Vagina (tissue), 2 donors: ENCODE measurements at regions not wholly inside any gene's neighbourhood (a gene's known extent, or its start where the extent isn't known, plus 50 kb on each side); places are given as distances from the start of the nearest gene placed in this dataset.

Experiments used
- DNase-seq, 2 donors: peaks; one replicate each; pipeline ENCODE4 v3.0.0-alpha.2; 2017; ENCODE audit errors: extremely low spot score in 2 of 2
- H3K27ac ChIP-seq: fragments of 200-600 bp; sonication (generic); one replicate; pipeline ENCODE4 v1.5.1; 2019
- H3K27me3 ChIP-seq: fragments of 200-600 bp; sonication (generic); one replicate; pipeline ENCODE4 v1.5.1; 2019
- H3K36me3 ChIP-seq, 2 donors: fragments of 200-600 bp; sonication (generic); one replicate each; pipeline ENCODE4 v1.5.1; 2017 to 2019
- H3K4me1 ChIP-seq: fragments of 200-600 bp; sonication (generic); one replicate; pipeline ENCODE4 v1.5.1; 2019
- H3K4me3 ChIP-seq, 2 donors: fragments of 200-600 bp; sonication (generic); 1 replicate in 1 of 2; 2 replicates in 1 of 2; pipeline ENCODE4 v1.5.1; 2016 to 2019
- H3K9me3 ChIP-seq: fragments of 200-600 bp; sonication (generic); one replicate; pipeline ENCODE4 v1.5.1; 2019
- CTCF ChIP-seq, 3 experiments: fragments of 450-650 bp in 2 of 3; fragments of 200-600 bp in 1 of 3; sonication (generic) in 1 of 3; IDR thresholded peaks; one replicate each; pipeline ENCODE4 v1.5.1; 2017 to 2019; ENCODE audit warnings: antibody characterized with exemption in 3 of 3, mild to moderate bottlenecking in 2 of 3, moderate library complexity in 2 of 3
- POLR2A ChIP-seq, 2 donors: fragments of 450-650 bp; IDR thresholded peaks; one replicate each; pipeline ENCODE4 v1.6.1; 2017; ENCODE audit warnings: antibody characterized with exemption in 2 of 2, mild to moderate bottlenecking in 2 of 2, moderate library complexity in 2 of 2
- POLR2AphosphoS5 ChIP-seq, 2 donors: sonication (generic); formaldehyde crosslinking; IDR thresholded peaks; one replicate each; pipeline ENCODE4 v1.9.0; 2017; ENCODE audit warnings: antibody characterized with exemption in 2 of 2, mild to moderate bottlenecking in 2 of 2, low read depth in 1 of 2; ENCODE audit not compliant: insufficient read depth in 1 of 2
- intact Hi-C: fragments of 100-400 bp; cut with DNase I; formaldehyde crosslinking; loops from one replicate; pipeline ENCODE4 v1.15.1; 2023

GRCh38 chr14:34372786-34373185 is 89.3 kb downstream of the SPTSSA start:
- TF ChIP-seq POLR2AphosphoS5 (IDR thresholded peaks at IDR 0.05; ENCODE audit: insufficient read depth in 1 of 2, low read depth in 1 of 2) (peak in 1 of 2 donors; percentile 29), POLR2A (IDR thresholded peaks at IDR 0.05) (no peak)
- Histone ChIP-seq H3K4me1 (peaks cover 46% of the 10 kb centered on the region), H3K4me3 (no peak overlapping the region), H3K27ac (no peak overlapping the region), H3K36me3 (no peaks in the 10 kb centered on the region), H3K27me3 (no peaks in the 10 kb centered on the region), H3K9me3 (no peaks in the 10 kb centered on the region)
- intact Hi-C loops = no loop called here
- no peak for DNase-seq

GRCh38 chr14:34369648-34370030 is 92.4 kb downstream of the SPTSSA start:
- no peak for DNase-seq
- TF ChIP-seq POLR2AphosphoS5 (IDR thresholded peaks at IDR 0.05; ENCODE audit: insufficient read depth in 1 of 2, low read depth in 1 of 2) = no peak
- TF ChIP-seq POLR2A (IDR thresholded peaks at IDR 0.05) = no peak
- TF ChIP-seq CTCF (IDR thresholded peaks at IDR 0.05) = no peak
- H3K4me1 ChIP-seq = peaks cover 41% of the 10 kb centered on the region
- intact Hi-C loops = no loop called here
- H3K36me3 ChIP-seq = no peaks in the 10 kb centered on the region
- no peaks in the 10 kb centered on the region for H3K9me3 ChIP-seq
- no peak overlapping the region for H3K4me3 ChIP-seq
- no peaks in the 10 kb centered on the region for H3K27me3 ChIP-seq
- H3K27ac ChIP-seq = no peak overlapping the region

- TF ChIP-seq POLR2A (IDR thresholded peaks at IDR 0.05) = no peak
- TF ChIP-seq POLR2AphosphoS5 (IDR thresholded peaks at IDR 0.05; ENCODE audit: insufficient read depth in 1 of 2, low read depth in 1 of 2) = no peak
- no peak for TF ChIP-seq CTCF (IDR thresholded peaks at IDR 0.05)
- Histone ChIP-seq H3K4me3 (no peak overlapping the region), H3K27ac (no peak overlapping the region), H3K27me3 (no peaks in the 10 kb centered on the region), H3K9me3 (no peaks in the 10 kb centered on the region), H3K36me3 (no peaks in the 10 kb centered on the region), H3K4me1 (peaks cover 37% of the 10 kb centered on the region)
- DNase-seq = no peak
- intact Hi-C loops = no loop called here
These were observed 92.9 kb downstream of the SPTSSA start for GRCh38 chr14:34368971-34369647.

- Histone ChIP-seq H3K27me3 (no peaks in the 10 kb centered on the region), H3K4me1 (peaks cover 41% of the 10 kb centered on the region), H3K4me3 (no peak overlapping the region), H3K9me3 (no peaks in the 10 kb centered on the region), H3K36me3 (no peaks in the 10 kb centered on the region), H3K27ac (no peak overlapping the region)
- no peak for DNase-seq
- no peak for TF ChIP-seq POLR2A (IDR thresholded peaks at IDR 0.05)
- peak in 1 of 2 donors; percentile 39 for TF ChIP-seq POLR2AphosphoS5 (IDR thresholded peaks at IDR 0.05; ENCODE audit: insufficient read depth in 1 of 2, low read depth in 1 of 2)
- intact Hi-C loops = no loop called here
These were observed 93.7 kb downstream of the SPTSSA start for GRCh38 chr14:34368115-34368970.

- Histone ChIP-seq H3K9me3 (no peaks in the 10 kb centered on the region), H3K36me3 (no peaks in the 10 kb centered on the region), H3K27ac (no peak overlapping the region), H3K4me3 (no peak overlapping the region), H3K27me3 (no peaks in the 10 kb centered on the region), H3K4me1 (peaks cover 56% of the 10 kb centered on the region)
- no peak for DNase-seq
- intact Hi-C loops = no loop called here
- no peak for TF ChIP-seq POLR2AphosphoS5 (IDR thresholded peaks at IDR 0.05; ENCODE audit: insufficient read depth in 1 of 2, low read depth in 1 of 2)
- no peak for TF ChIP-seq POLR2A (IDR thresholded peaks at IDR 0.05)
- TF ChIP-seq CTCF (IDR thresholded peaks at IDR 0.05) = no peak
These were observed 96.6 kb downstream of the SPTSSA start for GRCh38 chr14:34365309-34365915.
